ENCODE measurements at regions not wholly inside any gene's neighbourhood (a gene's known extent, or its start where the extent isn't known, plus 50 kb on each side); places are given as distances from the start of the nearest gene placed in this dataset.

GRCh38 chr11:113634940-113635575 is 71.0 kb downstream of the TMPRSS5 start:
- DNase-seq (ENCODE audit: low spot score) = no peak

DNA sequence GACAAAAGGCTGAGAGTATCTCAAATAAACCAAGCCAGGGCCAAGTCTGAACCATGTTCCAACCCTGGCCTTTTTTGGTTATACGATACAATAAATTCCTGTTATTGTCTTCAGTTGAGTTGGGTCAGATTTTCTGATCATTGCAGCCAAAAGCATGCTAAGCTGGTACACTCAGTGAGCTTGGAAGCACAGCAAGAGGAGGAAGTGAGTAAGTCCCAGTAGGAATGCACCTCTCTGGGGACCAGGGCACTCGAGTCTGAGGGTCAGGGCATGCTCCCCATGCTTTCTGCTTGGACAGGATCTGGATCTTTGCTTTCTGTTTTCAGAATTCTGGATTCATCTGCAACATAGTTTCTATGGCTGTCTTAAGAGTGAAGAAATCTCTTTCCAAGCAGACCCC is 73.1 kb downstream of the TMPRSS5 start:
- no peak for DNase-seq (ENCODE audit: low spot score)

- no peak for DNase-seq (ENCODE audit: low spot score)
These were observed 76.5 kb downstream of the TMPRSS5 start for GRCh38 chr11:113629562-113629961.

GRCh38 chr11:113628912-113629311 is 77.2 kb downstream of the TMPRSS5 start:
- no peak for DNase-seq (ENCODE audit: low spot score)

DNA sequence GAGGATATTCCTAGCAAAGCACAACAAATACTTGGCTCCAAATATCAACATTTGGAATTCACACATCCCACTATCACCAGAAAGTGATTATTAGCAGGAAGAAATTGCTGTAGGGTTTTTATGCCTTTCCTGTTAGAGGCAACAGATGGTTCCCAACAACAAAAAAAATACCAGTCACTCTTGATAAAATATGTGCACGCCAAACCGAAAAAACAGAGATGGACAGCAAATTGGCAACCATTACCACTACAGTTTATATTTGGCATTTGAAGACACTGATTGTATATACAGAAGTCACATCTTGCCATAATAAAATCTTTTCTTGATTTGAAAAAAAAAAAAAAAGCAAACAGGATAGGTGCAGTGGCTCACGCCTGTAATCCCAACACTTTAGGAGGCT is 78.2 kb downstream of the TMPRSS5 start:
- no peak for DNase-seq (ENCODE audit: low spot score)

GRCh38 chr11:113627297-113627696 is 78.8 kb downstream of the TMPRSS5 start:
- DNase-seq (ENCODE audit: low spot score) = no peak

- DNase-seq (ENCODE audit: low spot score) = no peak
These were observed 79.4 kb downstream of the TMPRSS5 start for GRCh38 chr11:113626736-113627135.

DNA sequence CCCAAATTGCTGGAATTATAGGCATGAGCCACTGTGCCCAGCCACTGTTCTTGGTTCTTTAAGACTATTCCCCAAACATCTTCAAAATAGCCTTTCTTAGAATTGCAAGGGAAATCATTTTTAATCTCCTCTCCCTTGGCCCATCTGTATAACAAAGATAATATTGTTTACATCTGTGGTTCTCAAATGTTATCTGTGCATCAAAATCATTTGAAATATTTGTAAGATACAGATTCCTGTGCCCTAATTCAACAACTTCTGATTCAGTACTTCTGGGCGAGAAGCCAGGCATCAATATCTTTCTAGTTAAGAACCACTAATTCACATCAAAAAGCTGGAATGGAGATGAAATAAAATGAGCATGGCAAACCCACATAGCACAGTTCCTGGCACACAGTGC is 83.0 kb downstream of the TMPRSS5 start:
- no peak for DNase-seq (ENCODE audit: low spot score)

DNA sequence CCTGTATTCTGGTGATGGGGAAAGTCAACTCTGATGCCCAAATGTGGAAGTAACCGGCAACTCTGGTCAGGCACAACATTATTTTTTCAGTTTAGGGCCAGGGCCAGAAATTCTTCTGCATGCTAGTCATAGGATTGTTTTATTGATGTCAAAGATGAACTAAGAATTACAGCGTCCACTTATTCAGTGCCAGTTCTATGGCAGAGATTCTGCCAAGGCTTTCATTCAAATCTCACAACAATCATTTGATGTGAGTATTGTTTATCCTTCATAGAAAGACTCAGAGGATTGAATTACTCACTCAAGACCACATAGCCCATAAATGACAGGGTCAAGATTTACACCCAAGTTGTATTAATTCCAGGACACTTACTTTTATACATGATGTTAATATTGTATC is 87.7 kb downstream of the TMPRSS5 start:
- no peak for DNase-seq (ENCODE audit: low spot score)

- DNase-seq (ENCODE audit: low spot score) = no peak
These were observed 90.3 kb downstream of the TMPRSS5 start for GRCh38 chr11:113615773-113616172.

- no peak for DNase-seq (ENCODE audit: low spot score)
These were observed 91.0 kb downstream of the TMPRSS5 start for GRCh38 chr11:113615098-113615497.

- DNase-seq (ENCODE audit: low spot score) = no peak
These were observed 92.0 kb downstream of the TMPRSS5 start for GRCh38 chr11:113614097-113614496.

DNA sequence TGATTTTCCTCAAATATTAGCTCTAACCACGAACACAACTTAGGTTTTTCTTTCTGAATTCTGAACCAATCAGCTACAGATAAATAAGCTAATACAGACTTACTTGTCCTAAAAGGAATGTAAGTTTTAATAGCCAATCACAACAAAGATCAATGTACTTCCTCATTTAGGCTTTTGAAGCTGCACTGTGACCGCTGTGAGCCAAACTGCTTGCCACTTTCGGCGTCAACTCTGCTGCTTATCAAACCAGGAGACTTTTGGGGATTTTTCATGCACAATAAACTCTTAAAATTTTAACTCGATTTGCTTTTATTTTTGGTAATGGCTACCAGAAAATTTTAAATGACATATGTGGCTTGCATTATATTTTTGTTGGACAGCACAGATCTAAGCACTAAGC is 92.5 kb downstream of the TMPRSS5 start:
- DNase-seq (ENCODE audit: low spot score) = no peak

- no peak for DNase-seq (ENCODE audit: low spot score)
These were observed 101.9 kb downstream of the TMPRSS5 start for GRCh38 chr11:113604186-113604585.

GRCh38 chr11:113603277-113604059 is 102.6 kb downstream of the TMPRSS5 start:
- DNase-seq (ENCODE audit: low spot score) = peak; percentile 87

GRCh38 chr11:113602483-113602882 is 103.6 kb downstream of the TMPRSS5 start:
- no peak for DNase-seq (ENCODE audit: low spot score)

DNA sequence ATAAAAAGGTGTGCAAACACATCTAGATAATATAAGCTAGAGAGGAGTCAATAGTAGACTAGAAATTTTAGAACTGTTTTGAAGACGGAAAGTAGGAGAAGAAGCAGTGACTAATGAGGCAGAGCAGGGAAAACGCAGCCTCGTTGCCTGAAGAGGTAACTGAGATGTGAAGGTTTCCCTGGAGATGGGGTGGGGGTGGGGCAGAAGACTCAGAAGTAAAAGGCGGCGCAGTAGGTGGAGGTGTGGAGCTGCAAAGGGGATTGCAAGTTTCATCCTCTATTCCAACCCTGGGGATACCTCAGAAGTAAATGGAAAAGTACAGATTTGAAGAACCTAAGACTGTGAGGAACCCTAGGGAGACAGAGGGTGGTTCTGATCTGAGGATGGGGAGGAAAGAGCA is 109.5 kb downstream of the TMPRSS5 start:
- no peak for DNase-seq (ENCODE audit: low spot score)

GRCh38 chr11:113595810-113596594 is 110.1 kb downstream of the TMPRSS5 start:
- DNase-seq (ENCODE audit: low spot score) = no peak

DNA sequence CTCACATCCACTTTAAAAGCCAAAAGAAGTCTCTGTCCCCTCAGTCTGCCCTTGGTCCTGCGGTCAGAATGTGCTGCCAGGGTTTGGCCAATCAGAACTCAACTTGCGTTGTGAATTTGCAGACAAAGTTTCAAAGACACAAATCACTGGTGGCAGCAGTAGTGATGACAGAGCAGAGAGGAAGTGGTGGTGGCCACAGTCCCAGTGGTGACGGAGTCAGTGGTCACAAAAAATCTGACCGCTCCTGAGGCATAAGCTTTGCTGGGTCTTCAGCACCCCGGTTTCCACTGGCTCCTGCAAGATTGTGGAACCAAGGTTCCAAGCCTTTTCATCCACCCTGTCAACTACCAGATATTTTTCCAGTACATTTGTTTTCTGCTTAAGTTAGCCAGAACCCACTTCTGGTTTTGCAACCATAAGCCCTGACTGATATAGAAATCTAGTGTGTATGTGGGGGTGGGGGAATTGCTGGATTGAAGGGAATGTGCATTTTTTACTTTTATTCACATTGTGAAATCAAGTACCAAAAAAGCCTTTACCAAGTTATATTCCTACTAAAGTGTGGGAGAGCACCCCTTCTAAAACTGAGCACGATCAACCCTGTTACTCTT is 112.3 kb downstream of the TMPRSS5 start:
- DNase-seq (ENCODE audit: low spot score) = peak; percentile 13

- DNase-seq (ENCODE audit: low spot score) = no peak
These were observed 115.0 kb downstream of the TMPRSS5 start for GRCh38 chr11:113591117-113591516.

DNA sequence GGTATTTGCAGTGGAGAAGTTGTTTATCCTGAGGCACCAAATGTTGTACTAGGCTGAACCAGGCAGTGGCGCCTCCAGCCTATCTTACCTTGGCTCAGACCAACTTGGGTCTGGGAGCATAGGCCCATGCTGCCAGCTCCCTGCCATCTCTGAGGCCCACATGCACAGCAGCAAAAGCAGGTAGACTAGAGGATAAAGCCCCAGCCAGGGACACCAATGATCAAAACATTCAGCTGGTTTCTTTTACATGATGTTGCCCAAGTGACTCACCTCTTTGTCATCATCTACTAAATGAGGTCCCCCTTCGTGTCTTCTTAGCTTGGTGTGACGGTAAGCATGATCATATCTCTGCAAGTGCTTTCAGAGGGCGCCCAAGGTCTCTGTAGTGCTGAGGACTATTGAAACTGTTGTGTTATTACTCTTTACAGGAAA is 112.1 kb upstream of the DRD2 start:
- no peak for DNase-seq (ENCODE audit: low spot score)

- no peak for DNase-seq (ENCODE audit: low spot score)
These were observed 109.2 kb upstream of the DRD2 start for GRCh38 chr11:113584371-113584770.
